WTC11 (cell line): ENCODE measurements at regions not wholly inside any gene's neighbourhood (a gene's known extent, or its start where the extent isn't known, plus 50 kb on each side); places are given as distances from the start of the nearest gene placed in this dataset.

ENCODE experiments used
- ATF2 ChIP-seq: sonication (generic); formaldehyde crosslinking; IDR thresholded peaks from 2 replicates; pipeline ENCODE4 v1.8.1; 2022; ENCODE audit warnings: low read depth, missing genetic modification reagents, borderline replicate concordance
- CTCF ChIP-seq: fragments of 200-600 bp; IDR thresholded peaks from 2 replicates; pipeline ENCODE4 v1.8.0; 2022; ENCODE audit warnings: antibody characterized with exemption
- E2F1 ChIP-seq: sonication (generic); formaldehyde crosslinking; IDR thresholded peaks from 2 replicates; pipeline ENCODE4 v1.8.0; 2022; ENCODE audit warnings: mild to moderate bottlenecking, missing genetic modification reagents
- EMX1 ChIP-seq: fragments of 250-450 bp; sonication (Bioruptor Pico); IDR thresholded peaks from 2 replicates; pipeline ENCODE4 v1.8.0; 2021; ENCODE audit warnings: mild to moderate bottlenecking
- ETV6 ChIP-seq: sonication (generic); formaldehyde crosslinking; IDR thresholded peaks from 2 replicates; pipeline ENCODE4 v1.8.1; 2022; ENCODE audit warnings: mild to moderate bottlenecking, missing genetic modification reagents
- FOXP1 ChIP-seq: sonication (generic); formaldehyde crosslinking; IDR thresholded peaks from 2 replicates; pipeline ENCODE4 v1.8.0; 2022; ENCODE audit warnings: missing genetic modification reagents, mild to moderate bottlenecking, moderate library complexity, borderline replicate concordance
- FOXP4 ChIP-seq: sonication (generic); formaldehyde crosslinking; IDR thresholded peaks from 2 replicates; pipeline ENCODE4 v1.8.0; 2022; ENCODE audit warnings: mild to moderate bottlenecking, missing genetic modification reagents
- GABPB1 ChIP-seq: sonication (generic); formaldehyde crosslinking; IDR thresholded peaks from 2 replicates; pipeline ENCODE4 v1.8.1; 2023; ENCODE audit warnings: mild to moderate bottlenecking, missing genetic modification reagents
- MAX ChIP-seq: sonication (generic); formaldehyde crosslinking; IDR thresholded peaks from 2 replicates; pipeline ENCODE4 v1.8.0; 2022; ENCODE audit warnings: mild to moderate bottlenecking, missing genetic modification reagents
- MYBL2 ChIP-seq: sonication (generic); formaldehyde crosslinking; IDR thresholded peaks from 2 replicates; pipeline ENCODE4 v1.8.1; 2023; ENCODE audit warnings: mild to moderate bottlenecking, moderate library complexity, missing genetic modification reagents
- NFYB ChIP-seq: sonication (generic); formaldehyde crosslinking; conservative IDR thresholded peaks from 2 replicates; pipeline ENCODE4 v1.8.0; 2022; ENCODE audit warnings: low read depth, missing genetic modification reagents

- TF ChIP-seq MAX (CRISPR knock-in tag) (no peak), FOXP1 (CRISPR knock-in tag) (no peak), E2F1 (no peak), GABPB1 (CRISPR knock-in tag) (no peak), NFYB (CRISPR knock-in tag) (no peak), EMX1 (CRISPR knock-in tag) (no peak), ATF2 (CRISPR knock-in tag) (no peak), CTCF (no peak), FOXP4 (no peak), MYBL2 (CRISPR knock-in tag) (no peak), ETV6 (CRISPR knock-in tag) (no peak)
These were observed 337.3 kb upstream of the E2F7 start for GRCh38 chr12:77402716-77403115.
